H9 (cell line): ENCODE measurements at regions not wholly inside any gene's neighbourhood (a gene's known extent, or its start where the extent isn't known, plus 50 kb on each side); places are given as distances from the start of the nearest gene placed in this dataset.

Experiments used
- DNase-seq: peaks from one replicate; pipeline ENCODE4 v3.0.0-alpha.2; 2017
- H2AFZ ChIP-seq: one replicate; pipeline ENCODE4 v1.6.1; 2013; ENCODE audit warnings: mild to moderate bottlenecking, low read length, control low read depth, moderate library complexity
- H2AK5ac ChIP-seq: 2 replicates; pipeline ENCODE4 v1.6.1; 2013; ENCODE audit warnings: low read length, control low read depth, mixed read lengths; ENCODE audit not compliant: insufficient read length
- H2BK120ac ChIP-seq: one replicate; pipeline ENCODE4 v1.6.1; 2013; ENCODE audit warnings: low read depth, mild to moderate bottlenecking, low read length, control low read depth, inconsistent platforms; ENCODE audit not compliant: poor library complexity, severe bottlenecking
- H2BK12ac ChIP-seq: 2 replicates; pipeline ENCODE4 v1.6.1; 2013; ENCODE audit warnings: low read length, control low read depth, mixed read lengths, low read depth; ENCODE audit not compliant: insufficient read length
- H2BK15ac ChIP-seq: 2 replicates; pipeline ENCODE4 v1.6.1; 2013; ENCODE audit warnings: low read depth, low read length, control low read depth
- H2BK20ac ChIP-seq: one replicate; pipeline ENCODE4 v1.6.1; 2013; ENCODE audit warnings: low read depth, mild to moderate bottlenecking, low read length, control low read depth, inconsistent platforms; ENCODE audit not compliant: poor library complexity, severe bottlenecking
- H2BK5ac ChIP-seq: 2 replicates; pipeline ENCODE4 v1.6.1; 2013; ENCODE audit warnings: low read length, control low read depth, mixed read lengths; ENCODE audit not compliant: insufficient read length
- H3K14ac ChIP-seq: 2 replicates; pipeline ENCODE4 v1.6.1; 2013; ENCODE audit warnings: low read length, control low read depth; ENCODE audit not compliant: insufficient read depth
- H3K18ac ChIP-seq: 2 replicates; pipeline ENCODE4 v1.6.1; 2013; ENCODE audit warnings: low read depth, mild to moderate bottlenecking, mixed read lengths, low read length, control low read depth; ENCODE audit not compliant: insufficient read length
- H3K23ac ChIP-seq: 2 replicates; pipeline ENCODE4 v1.6.1; 2013; ENCODE audit warnings: low read length, control low read depth, mixed read lengths, low read depth; ENCODE audit not compliant: insufficient read length
- H3K23me2 ChIP-seq: 2 replicates; pipeline ENCODE4 v1.6.1; 2013; ENCODE audit warnings: low read depth, mild to moderate bottlenecking, mixed read lengths, low read length, control low read depth; ENCODE audit not compliant: insufficient read length, poor library complexity, severe bottlenecking
- H3K27ac ChIP-seq: 2 replicates; pipeline ENCODE4 v1.5.1; 2013; ENCODE audit warnings: low read length, control low read depth, mixed read lengths, low read depth; ENCODE audit not compliant: insufficient read length
- H3K27me3 ChIP-seq: 2 replicates; pipeline ENCODE4 v1.6.1; 2013; ENCODE audit warnings: low read length, control low read depth, inconsistent platforms; ENCODE audit not compliant: insufficient read depth
- H3K4ac ChIP-seq: 2 replicates; pipeline ENCODE4 v1.6.1; 2013; ENCODE audit warnings: low read depth, mild to moderate bottlenecking, control low read depth, inconsistent platforms, low read length, moderate library complexity
- H3K4me1 ChIP-seq: 2 replicates; pipeline ENCODE4 v1.6.1; 2013; ENCODE audit warnings: low read length, control low read depth, inconsistent platforms; ENCODE audit not compliant: insufficient read depth
- H3K4me2 ChIP-seq: 2 replicates; pipeline ENCODE4 v1.6.1; 2013; ENCODE audit warnings: low read length, control low read depth, mixed read lengths; ENCODE audit not compliant: insufficient read length, insufficient read depth
- H3K56ac ChIP-seq: 2 replicates; pipeline ENCODE4 v1.6.1; 2013; ENCODE audit warnings: low read depth, mild to moderate bottlenecking, mixed read lengths, low read length, control low read depth; ENCODE audit not compliant: insufficient read length
- H3K79me1 ChIP-seq: 2 replicates; pipeline ENCODE4 v1.6.1; 2013; ENCODE audit warnings: low read depth, mild to moderate bottlenecking, moderate library complexity, low read length, control low read depth, inconsistent platforms; ENCODE audit not compliant: insufficient read depth, poor library complexity, severe bottlenecking
- H3K79me2 ChIP-seq: 2 replicates; pipeline ENCODE4 v1.6.1; 2013; ENCODE audit warnings: low read length, control low read depth, inconsistent platforms; ENCODE audit not compliant: insufficient read depth
- H3K9ac ChIP-seq: 2 replicates; pipeline ENCODE4 v1.6.1; 2013; ENCODE audit warnings: low read length, control low read depth, mixed read lengths; ENCODE audit not compliant: insufficient read length; ENCODE audit errors: extremely low read depth
- H3K9me3 ChIP-seq: one replicate; pipeline ENCODE4 v1.6.1; 2013; ENCODE audit warnings: low read depth, low read length, inconsistent platforms; ENCODE audit not compliant: control insufficient read depth
- H3T11ph ChIP-seq: one replicate; pipeline ENCODE4 v1.6.1; 2013; ENCODE audit warnings: mild to moderate bottlenecking, low read length, control low read depth, inconsistent platforms
- H4K20me1 ChIP-seq: one replicate; pipeline ENCODE4 v1.6.1; 2013; ENCODE audit not compliant: control insufficient read depth, insufficient read length, insufficient read depth
- H4K5ac ChIP-seq: 2 replicates; pipeline ENCODE4 v1.6.1; 2013; ENCODE audit warnings: low read depth, mild to moderate bottlenecking, mixed read lengths, low read length, control low read depth; ENCODE audit not compliant: insufficient read length
- H4K8ac ChIP-seq: replicated peaks from 2 replicates; pipeline ENCODE4 v1.6.1; 2013; ENCODE audit warnings: low read length, control low read depth, mixed read lengths, low read depth; ENCODE audit not compliant: insufficient read length
- H4K91ac ChIP-seq: 2 replicates; pipeline ENCODE4 v1.6.1; 2013; ENCODE audit warnings: low read depth, mild to moderate bottlenecking, moderate library complexity, mixed read lengths, low read length, control low read depth; ENCODE audit not compliant: insufficient read length
- H3K27ac Mint-ChIP-seq, 3 experiments: 2 replicates in 2 of 3; 3 replicates in 1 of 3; pipeline ENCODE4 v1.8.0; 2020 to 2021; ENCODE audit warnings: mixed read lengths in 3 of 3, mild to moderate bottlenecking in 1 of 3, moderate library complexity in 1 of 3
- H3K27me3 Mint-ChIP-seq: 2 replicates; pipeline ENCODE4 v1.8.0; 2021; ENCODE audit warnings: low read depth, mild to moderate bottlenecking, moderate library complexity, mixed read lengths
- H3K36me3 Mint-ChIP-seq, 3 experiments: 2 replicates in 2 of 3; 3 replicates in 1 of 3; pipeline ENCODE4 v1.8.0; 2020 to 2021; ENCODE audit warnings: low read depth in 3 of 3, mixed read lengths in 3 of 3; ENCODE audit not compliant: insufficient read depth in 1 of 3
- H3K4me1 Mint-ChIP-seq, 2 experiments: 2 replicates each; pipeline ENCODE4 v1.8.0; 2020; ENCODE audit warnings: mixed read lengths in 2 of 2
- H3K4me3 Mint-ChIP-seq, 2 experiments: 2 replicates in 1 of 2; 3 replicates in 1 of 2; pipeline ENCODE4 v1.8.0; 2020 to 2021; ENCODE audit warnings: mild to moderate bottlenecking in 2 of 2, mixed read lengths in 2 of 2, moderate library complexity in 1 of 2
- H3K9me3 Mint-ChIP-seq, 2 experiments: 2 replicates in 1 of 2; 3 replicates in 1 of 2; pipeline ENCODE4 v1.8.0; 2020; ENCODE audit warnings: mild to moderate bottlenecking in 2 of 2, mixed read lengths in 2 of 2, moderate library complexity in 1 of 2
- CTCF ChIP-seq: fragments of 200-600 bp; sonication (generic); conservative IDR thresholded peaks from 3 replicates; pipeline ENCODE4 v1.8.0; 2021; ENCODE audit warnings: antibody characterized with exemption, mild to moderate bottlenecking
- WGBS: extraction: QIAGEN DNeasy Blood & Tissue Kit; methylation state at CpG from one replicate; pipeline ENCODE4 v1.1.7; 2013; ENCODE audit warnings: missing lambda C conversion rate, low lambda C conversion rate, mixed read lengths; ENCODE audit not compliant: insufficient read length; ENCODE audit errors: extremely low coverage; 5-methylcytosine and 5-hydroxymethylcytosine counted together

- Histone ChIP-seq H4K5ac (no peak overlapping the region), H3T11ph (no peak overlapping the region)
Measured at GRCh38 chr11:127080735-127081134, 80.2 kb upstream of the KIRREL3 start.

More at GRCh38 chr11:127080735-127081134, 80.2 kb upstream of the KIRREL3 start:
- Histone ChIP-seq H2AK5ac (no peak overlapping the region), H4K20me1 (no peaks in the 10 kb centered on the region), H3K79me2 (no peaks in the 10 kb centered on the region), H2BK5ac (no peak overlapping the region), H3K18ac (no peak overlapping the region), H3K27me3 (no peaks in the 10 kb centered on the region), H3K4me1 (no peaks in the 10 kb centered on the region; the same call in 1 of the 2 replicates), H3K56ac (no peak overlapping the region), H2BK12ac (no peak overlapping the region), H3K14ac (no peak overlapping the region), H3K4ac (no peak overlapping the region), H3K9me3 (no peaks in the 10 kb centered on the region), H2BK15ac (no peak overlapping the region), H3K9ac (no peak overlapping the region), H4K91ac (no peak overlapping the region), H4K8ac (no peak overlapping the region), H3K23ac (no peak overlapping the region), H3K27ac (no peak overlapping the region), H2BK20ac (no peak overlapping the region), H2AFZ (no peak overlapping the region), H3K4me2 (no peak overlapping the region), H3K23me2 (no peaks in the 10 kb centered on the region), H3K79me1 (no peaks in the 10 kb centered on the region), H2BK120ac (no peak overlapping the region)
- H3K27me3 Mint-ChIP-seq, result no peaks in the 10 kb centered on the region; the same call in 1 of the 2 replicates
- TF ChIP-seq CTCF, result no peak
- H3K36me3 Mint-ChIP-seq, result no peaks in the 10 kb centered on the region
- no peak overlapping the region for H3K4me3 Mint-ChIP-seq
- no CpG with 5 or more reads among the region's 2 CpGs for WGBS
- no peak for DNase-seq
- H3K27ac Mint-ChIP-seq, result no peak overlapping the region; a peak in 1 of 7 replicates
- peaks cover 2 to 7% of the 10 kb centered on the region in 2 experiments; a peak in 3 of 4 replicates for H3K4me1 Mint-ChIP-seq
- H3K9me3 Mint-ChIP-seq, result no peaks in the 10 kb centered on the region
